ENCODE measurements at regions not wholly inside any gene's neighbourhood (a gene's known extent, or its start where the extent isn't known, plus 50 kb on each side); places are given as distances from the start of the nearest gene placed in this dataset.

DNA sequence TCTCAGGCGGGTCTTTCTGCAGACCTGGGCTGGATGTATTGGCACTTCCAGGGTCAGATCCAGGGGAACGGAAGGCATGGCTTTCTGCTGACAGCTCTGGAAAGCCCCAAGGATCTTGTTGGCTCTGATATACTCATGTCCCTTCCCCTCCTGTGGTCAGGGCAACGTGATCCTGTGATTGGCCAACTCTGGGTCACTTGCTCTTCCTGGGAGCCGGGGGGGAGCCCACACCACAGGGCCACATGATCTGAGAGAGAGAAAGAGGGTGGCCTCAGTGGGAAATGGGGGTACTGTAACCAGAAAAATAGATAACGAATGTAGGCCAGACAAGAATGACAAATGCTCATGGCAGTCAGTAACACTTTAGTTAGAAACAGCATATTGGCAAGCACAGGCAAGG is 223.0 kb downstream of the NFATC2 start:
- BruUV-seq (replicated peaks): no TSS peak
- Histone ChIP-seq H2BK120ac (ENCODE audit: low read depth, low read length) (peak overlapping the region; percentile 33; the same call in 1 of the 2 replicates), H2BK20ac (ENCODE audit: low read depth, low read length) (0 out of 2 replicates have a peak overlapping the region, but pooled peaks have one; percentile 20), H3K27ac (ENCODE audit: insufficient read depth, low read length) (no peak overlapping the region), H2AK9ac (replicated peaks; ENCODE audit: low read depth, low read length, poor library complexity) (no peak overlapping the region), H3K4me3 (ENCODE audit: insufficient read depth, low read depth, low read length) (no peak overlapping the region), H3K79me1 (ENCODE audit: low read depth in 1 of 2, low read length in 2 of 2) (no peaks in the 10 kb centered on the region), H4K5ac (ENCODE audit: low read depth, low read length) (no peak overlapping the region), H4K20me1 (ENCODE audit: insufficient read depth, low read length) (no peaks in the 10 kb centered on the region), H2BK15ac (ENCODE audit: low read depth, low read length) (no peak overlapping the region), H4K8ac (ENCODE audit: low read depth in 2 of 2, low read length in 2 of 2) (no peak overlapping the region), H3K9me1 (ENCODE audit: insufficient read depth, low read length) (peaks cover 11% of the 10 kb centered on the region), H3K27me3 (ENCODE audit: control insufficient read depth, insufficient read depth, low read length) (no peaks in the 10 kb centered on the region), H3K14ac (replicated peaks; ENCODE audit: low read depth, low read length) (0 out of 2 replicates have a peak overlapping the region, but pooled peaks have one; percentile 21), H3K4me1 (ENCODE audit: control insufficient read depth, insufficient read depth, low read length) (peaks cover 5% of the 10 kb centered on the region; the same call in 1 of the 2 replicates), H3K9ac (ENCODE audit: low read depth, low read length) (no peak overlapping the region), H4K91ac (ENCODE audit: insufficient read depth, low read depth, low read length) (no peak overlapping the region), H3K56ac (ENCODE audit: extremely low read depth, insufficient read depth, low read length) (no peak overlapping the region), H3K23ac (ENCODE audit: low read depth, low read length) (no peak overlapping the region), H2BK5ac (ENCODE audit: low read depth, low read length, poor library complexity, severe bottlenecking) (no peak overlapping the region), H3K9me3 (ENCODE audit: control insufficient read depth, insufficient read depth, low read length) (0 out of 2 replicates have a peak, but pooled peaks cover 2% of the 10 kb centered on the region), H3K18ac (ENCODE audit: low read depth, low read length) (no peak overlapping the region), H3K4ac (ENCODE audit: low read depth, low read length) (peak overlapping the region; percentile 13; the same call in 1 of the 2 replicates), H2AK5ac (ENCODE audit: low read depth, low read length) (peak overlapping the region; percentile 53; the same call in 1 of the 2 replicates), H3K36me3 (ENCODE audit: control insufficient read depth, insufficient read depth, low read length) (no peaks in the 10 kb centered on the region), H2AFZ (replicated peaks; ENCODE audit: low read length, poor library complexity) (no peak overlapping the region), H3K4me2 (ENCODE audit: low read depth, low read length) (no peak overlapping the region)
- POLR2A ChIA-PET (ENCODE audit: unreplicated experiment): no interaction called here
- in situ Hi-C loops (cut with MboI; ENCODE audit: low sequenced_read_pairs): no loop called here
- TF ChIP-seq MAZ (IDR thresholded peaks at IDR 0.05; ENCODE audit: borderline replicate concordance, low read depth, low read length) (no peak), CHD1 (IDR thresholded peaks at IDR 0.05; ENCODE audit: low read depth, low read length) (no peak), SMC3 (IDR thresholded peaks at IDR 0.05; ENCODE audit: low read depth, low read length) (no peak), MAFK (IDR thresholded peaks at IDR 0.05; ENCODE audit: low read depth, low read length) (no peak), RAD21 (IDR thresholded peaks at IDR 0.05; ENCODE audit: low read length) (no peak), FOS (IDR thresholded peaks at IDR 0.05; ENCODE audit: low read depth, low read length) (no peak), BHLHE40 (IDR thresholded peaks at IDR 0.05; ENCODE audit: low read depth, low read length) (no peak), NFE2L2 (IDR thresholded peaks at IDR 0.05; ENCODE audit: low read depth, low read length) (no peak), POLR2A (IDR thresholded peaks at IDR 0.05; ENCODE audit: low read depth, low read length) (no peak), MXI1 (IDR thresholded peaks at IDR 0.05; ENCODE audit: borderline replicate concordance, low read depth, low read length) (no peak), RCOR1 (IDR thresholded peaks at IDR 0.05; ENCODE audit: insufficient replicate concordance, low read length) (no peak), CEBPB (IDR thresholded peaks at IDR 0.05; ENCODE audit: low read depth, low read length) (no peak), RFX5 (IDR thresholded peaks at IDR 0.05; ENCODE audit: low read depth, low read length) (no peak)
- TF ChIP-seq, protein P1, sequence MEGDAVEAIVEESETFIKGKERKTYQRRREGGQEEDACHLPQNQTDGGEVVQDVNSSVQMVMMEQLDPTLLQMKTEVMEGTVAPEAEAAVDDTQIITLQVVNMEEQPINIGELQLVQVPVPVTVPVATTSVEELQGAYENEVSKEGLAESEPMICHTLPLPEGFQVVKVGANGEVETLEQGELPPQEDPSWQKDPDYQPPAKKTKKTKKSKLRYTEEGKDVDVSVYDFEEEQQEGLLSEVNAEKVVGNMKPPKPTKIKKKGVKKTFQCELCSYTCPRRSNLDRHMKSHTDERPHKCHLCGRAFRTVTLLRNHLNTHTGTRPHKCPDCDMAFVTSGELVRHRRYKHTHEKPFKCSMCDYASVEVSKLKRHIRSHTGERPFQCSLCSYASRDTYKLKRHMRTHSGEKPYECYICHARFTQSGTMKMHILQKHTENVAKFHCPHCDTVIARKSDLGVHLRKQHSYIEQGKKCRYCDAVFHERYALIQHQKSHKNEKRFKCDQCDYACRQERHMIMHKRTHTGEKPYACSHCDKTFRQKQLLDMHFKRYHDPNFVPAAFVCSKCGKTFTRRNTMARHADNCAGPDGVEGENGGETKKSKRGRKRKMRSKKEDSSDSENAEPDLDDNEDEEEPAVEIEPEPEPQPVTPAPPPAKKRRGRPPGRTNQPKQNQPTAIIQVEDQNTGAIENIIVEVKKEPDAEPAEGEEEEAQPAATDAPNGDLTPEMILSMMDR (conservative IDR thresholded peaks at IDR 0.05; ENCODE audit: low read depth, low read length): no peak
- TF ChIP-seq, protein P2, sequence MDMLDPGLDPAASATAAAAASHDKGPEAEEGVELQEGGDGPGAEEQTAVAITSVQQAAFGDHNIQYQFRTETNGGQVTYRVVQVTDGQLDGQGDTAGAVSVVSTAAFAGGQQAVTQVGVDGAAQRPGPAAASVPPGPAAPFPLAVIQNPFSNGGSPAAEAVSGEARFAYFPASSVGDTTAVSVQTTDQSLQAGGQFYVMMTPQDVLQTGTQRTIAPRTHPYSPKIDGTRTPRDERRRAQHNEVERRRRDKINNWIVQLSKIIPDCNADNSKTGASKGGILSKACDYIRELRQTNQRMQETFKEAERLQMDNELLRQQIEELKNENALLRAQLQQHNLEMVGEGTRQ (IDR thresholded peaks at IDR 0.05; ENCODE audit: low read depth, low read length): no peak
- TF ChIP-seq, protein P3, sequence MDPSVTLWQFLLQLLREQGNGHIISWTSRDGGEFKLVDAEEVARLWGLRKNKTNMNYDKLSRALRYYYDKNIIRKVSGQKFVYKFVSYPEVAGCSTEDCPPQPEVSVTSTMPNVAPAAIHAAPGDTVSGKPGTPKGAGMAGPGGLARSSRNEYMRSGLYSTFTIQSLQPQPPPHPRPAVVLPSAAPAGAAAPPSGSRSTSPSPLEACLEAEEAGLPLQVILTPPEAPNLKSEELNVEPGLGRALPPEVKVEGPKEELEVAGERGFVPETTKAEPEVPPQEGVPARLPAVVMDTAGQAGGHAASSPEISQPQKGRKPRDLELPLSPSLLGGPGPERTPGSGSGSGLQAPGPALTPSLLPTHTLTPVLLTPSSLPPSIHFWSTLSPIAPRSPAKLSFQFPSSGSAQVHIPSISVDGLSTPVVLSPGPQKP (IDR thresholded peaks at IDR 0.05; ENCODE audit: borderline replicate concordance, low read depth, low read length): no peak
- ATAC-seq (ENCODE audit: low read depth) (no peak), DNase-seq (no peak)
- intact Hi-C loops (cut with micrococcal nuclease): no loop called here
- dilution Hi-C loops (cut with HindIII; ENCODE audit: low sequenced_read_pairs, unreplicated experiment): no loop called here
- 100% methylated on average over 2 of the region's 5 CpGs; no CpG with 5 or more reads in 1 of the 2 experiments for WGBS, 2 experiments (ENCODE audit: extremely low coverage in 2 of 2, insufficient read length in 1 of 2)
- CTCF ChIA-PET: no interaction called here

Measured in IMR-90 (cell line).